ENCODE measurements at regions not wholly inside any gene's neighbourhood (a gene's known extent, or its start where the extent isn't known, plus 50 kb on each side); places are given as distances from the start of the nearest gene placed in this dataset.

GRCh38 chr10:14456870-14457266, 126.1 kb upstream of the FRMD4A start:
- TF ChIP-seq CTCF (IDR thresholded peaks at IDR 0.05) (no peak), EZH2 (IDR thresholded peaks at IDR 0.05; ENCODE audit: borderline replicate concordance, insufficient read depth, low read depth, low read length, poor library complexity, severe bottlenecking) (no peak)

Data from B cell (primary cell).